Suprapubic skin (tissue), 3 donors: ENCODE measurements at regions not wholly inside any gene's neighbourhood (a gene's known extent, or its start where the extent isn't known, plus 50 kb on each side); places are given as distances from the start of the nearest gene placed in this dataset.

ENCODE experiments used
- CTCF ChIP-seq, 2 donors: fragments of 200-600 bp in 1 of 2; fragments of 450-650 bp in 1 of 2; sonication (generic) in 1 of 2; IDR thresholded peaks; one replicate each; pipeline ENCODE4 v1.5.1; 2016 to 2019; ENCODE audit warnings: antibody characterized with exemption in 2 of 2, mild to moderate bottlenecking in 1 of 2, moderate library complexity in 1 of 2
- POLR2A ChIP-seq, 2 donors: fragments of 450-650 bp; IDR thresholded peaks; one replicate each; pipeline ENCODE4 v1.6.1; 2017; ENCODE audit warnings: antibody characterized with exemption in 2 of 2, mild to moderate bottlenecking in 2 of 2, moderate library complexity in 2 of 2

GRCh38 chr6:119443993-119444641 lies 94.6 kb upstream of the MAN1A1 start:
- TF ChIP-seq CTCF (IDR thresholded peaks at IDR 0.05), result no peak
- TF ChIP-seq POLR2A (IDR thresholded peaks at IDR 0.05), result no peak
